SK-N-MC (cell line): ENCODE measurements at regions not wholly inside any gene's neighbourhood (a gene's known extent, or its start where the extent isn't known, plus 50 kb on each side); places are given as distances from the start of the nearest gene placed in this dataset.

ENCODE experiments used
- EZH2 ChIP-seq: fragments of 200-600 bp; sonication (generic); IDR thresholded peaks from one replicate; pipeline ENCODE4 v1.6.1; 2017; ENCODE audit warnings: antibody characterized with exemption
- POLR2AphosphoS5 ChIP-seq: IDR thresholded peaks from 2 replicates; pipeline ENCODE4 v1.6.1; 2012; ENCODE audit warnings: mild to moderate bottlenecking, low read depth, low read length, borderline replicate concordance

DNA sequence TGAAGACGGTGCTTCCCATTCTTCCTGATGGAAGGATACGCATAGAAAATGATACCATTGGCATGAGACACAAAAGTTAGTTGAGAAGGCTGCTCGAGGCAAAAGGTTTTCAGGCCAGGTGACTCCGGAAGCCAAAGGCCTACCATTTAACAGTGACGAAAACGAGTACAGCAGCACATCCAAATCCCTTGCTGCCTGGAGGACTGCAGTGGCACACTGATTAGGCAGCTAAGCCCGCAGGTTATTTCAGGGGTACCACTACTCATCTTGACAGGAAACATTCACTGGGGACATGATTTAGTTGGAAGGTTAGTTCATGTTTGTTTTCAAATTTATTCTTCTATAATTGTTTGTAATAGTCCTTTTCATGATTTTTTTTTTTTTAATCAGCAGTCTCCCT lies 59.9 kb upstream of the BCHE start:
- TF ChIP-seq POLR2AphosphoS5, result no peak
- TF ChIP-seq EZH2, result no peak
